Activated B cell treated with CpG ODN at 0.5 μM for 24 hours (primary cell): ENCODE measurements at regions not wholly inside any gene's neighbourhood (a gene's known extent, or its start where the extent isn't known, plus 50 kb on each side); places are given as distances from the start of the nearest gene placed in this dataset.

Source experiments
- ATAC-seq: fragments of 200-7000 bp; cut with Tn5 transposase; one replicate; pipeline ENCODE4 v1.10.0; 2021; ENCODE audit warnings: low read depth, mild to moderate bottlenecking, moderate library complexity
- CTCF ChIA-PET: fragments of 350-600 bp; sonication (Branson Sonifier 250); formaldehyde crosslinking; loops from one replicate; lab custom pipeline; 2021; ENCODE audit warnings: antibody characterized with exemption; lab: Charles Lee
- POLR2A ChIA-PET: fragments of 350-600 bp; sonication (Branson Sonifier 250); formaldehyde crosslinking; loops from one replicate; lab custom pipeline; 2021; ENCODE audit warnings: antibody characterized with exemption; lab: Charles Lee
- DNase-seq: peaks from one replicate; pipeline ENCODE4 v3.0.0; 2022
- H3K27ac Mint-ChIP-seq: one replicate; pipeline ENCODE4 v1.8.0; 2020; ENCODE audit warnings: mixed read lengths
- H3K27me3 Mint-ChIP-seq: one replicate; pipeline ENCODE4 v1.8.0; 2021; ENCODE audit warnings: mixed read lengths
- H3K36me3 Mint-ChIP-seq: one replicate; pipeline ENCODE4 v1.8.0; 2021; ENCODE audit warnings: low read depth, mixed read lengths
- H3K4me1 Mint-ChIP-seq: one replicate; pipeline ENCODE4 v1.8.0; 2021; ENCODE audit warnings: mixed read lengths
- H3K4me3 Mint-ChIP-seq: one replicate; pipeline ENCODE4 v1.8.0; 2020; ENCODE audit warnings: mild to moderate bottlenecking, mixed read lengths
- H3K9me3 Mint-ChIP-seq: one replicate; pipeline ENCODE4 v1.8.0; 2020; ENCODE audit warnings: mixed read lengths
- intact Hi-C: fragments of 100-400 bp; cut with micrococcal nuclease; formaldehyde crosslinking; loops from one replicate; pipeline ENCODE4 v1.15.1; 2024
- TF ChIP-seq, protein P1 (sequence below): fragments of 200-600 bp; IDR thresholded peaks from one replicate; pipeline ENCODE4 v1.8.0; 2022; ENCODE audit warnings: antibody characterized with exemption, mild to moderate bottlenecking

DNA sequence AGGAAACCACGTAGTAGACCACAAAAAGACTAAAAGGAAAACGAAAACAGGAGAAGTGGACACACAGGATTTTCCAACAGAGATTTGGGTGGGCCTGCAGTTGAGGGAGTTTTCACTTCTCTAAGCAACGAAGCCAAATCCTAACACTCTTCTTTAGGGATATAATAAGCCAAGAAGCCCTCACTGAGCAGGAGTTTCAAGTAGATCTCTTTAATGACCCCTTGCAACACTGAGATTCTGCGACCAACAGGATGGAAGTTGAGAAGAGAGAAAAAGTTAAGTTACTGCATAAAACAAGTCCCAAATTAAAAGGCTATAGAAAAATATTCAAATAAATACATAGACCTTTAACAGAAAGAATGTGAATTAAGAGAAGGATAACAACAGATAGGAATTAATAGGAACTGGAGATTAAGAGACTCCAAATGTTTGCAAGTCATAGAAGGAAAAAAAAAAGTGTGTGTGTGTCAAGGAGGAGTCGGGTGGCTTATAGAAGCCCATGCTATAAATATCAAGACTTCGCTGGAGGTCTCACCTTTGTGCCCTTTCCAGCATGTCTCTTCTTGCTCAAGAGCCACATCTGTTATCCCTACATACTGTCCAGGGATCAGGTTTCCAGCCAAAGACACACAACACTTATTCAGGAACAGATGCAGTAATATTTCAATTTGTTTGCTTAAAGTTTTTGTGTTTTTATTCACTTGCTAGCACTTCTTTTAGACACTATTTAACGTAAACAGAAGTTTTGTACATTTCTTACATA lies 69.4 kb upstream of the ARHGAP28 start:
- POLR2A ChIA-PET: no interaction called here
- Mint-ChIP-seq H3K9me3 (peaks cover 2% of the 10 kb centered on the region), H3K27ac (no peak overlapping the region), H3K27me3 (no peaks in the 10 kb centered on the region), H3K4me1 (no peaks in the 10 kb centered on the region), H3K36me3 (no peaks in the 10 kb centered on the region), H3K4me3 (no peak overlapping the region)
- DNase-seq (no peak), ATAC-seq (no peak)
- CTCF ChIA-PET: no interaction called here
- TF ChIP-seq, protein P1, sequence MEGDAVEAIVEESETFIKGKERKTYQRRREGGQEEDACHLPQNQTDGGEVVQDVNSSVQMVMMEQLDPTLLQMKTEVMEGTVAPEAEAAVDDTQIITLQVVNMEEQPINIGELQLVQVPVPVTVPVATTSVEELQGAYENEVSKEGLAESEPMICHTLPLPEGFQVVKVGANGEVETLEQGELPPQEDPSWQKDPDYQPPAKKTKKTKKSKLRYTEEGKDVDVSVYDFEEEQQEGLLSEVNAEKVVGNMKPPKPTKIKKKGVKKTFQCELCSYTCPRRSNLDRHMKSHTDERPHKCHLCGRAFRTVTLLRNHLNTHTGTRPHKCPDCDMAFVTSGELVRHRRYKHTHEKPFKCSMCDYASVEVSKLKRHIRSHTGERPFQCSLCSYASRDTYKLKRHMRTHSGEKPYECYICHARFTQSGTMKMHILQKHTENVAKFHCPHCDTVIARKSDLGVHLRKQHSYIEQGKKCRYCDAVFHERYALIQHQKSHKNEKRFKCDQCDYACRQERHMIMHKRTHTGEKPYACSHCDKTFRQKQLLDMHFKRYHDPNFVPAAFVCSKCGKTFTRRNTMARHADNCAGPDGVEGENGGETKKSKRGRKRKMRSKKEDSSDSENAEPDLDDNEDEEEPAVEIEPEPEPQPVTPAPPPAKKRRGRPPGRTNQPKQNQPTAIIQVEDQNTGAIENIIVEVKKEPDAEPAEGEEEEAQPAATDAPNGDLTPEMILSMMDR: no peak
- intact Hi-C loops: no loop called here

- intact Hi-C loops: no loop called here
- no peak for DNase-seq
- TF ChIP-seq, protein P1: no peak
- ChIA-PET CTCF (no interaction called here), POLR2A (no interaction called here)
- Mint-ChIP-seq H3K4me3 (no peak overlapping the region), H3K36me3 (no peaks in the 10 kb centered on the region), H3K27me3 (no peaks in the 10 kb centered on the region), H3K9me3 (peaks cover 1% of the 10 kb centered on the region), H3K27ac (no peak overlapping the region), H3K4me1 (no peaks in the 10 kb centered on the region)
- no peak for ATAC-seq
These were observed 67.7 kb upstream of the ARHGAP28 start for GRCh38 chr18:6661692-6662415.

GRCh38 chr18:6666012-6666685 lies 63.4 kb upstream of the ARHGAP28 start:
- Mint-ChIP-seq H3K9me3 (no peaks in the 10 kb centered on the region), H3K4me1 (no peaks in the 10 kb centered on the region), H3K4me3 (no peak overlapping the region), H3K27me3 (no peaks in the 10 kb centered on the region), H3K36me3 (no peaks in the 10 kb centered on the region), H3K27ac (no peak overlapping the region)
- ATAC-seq (no peak), DNase-seq (no peak)
- intact Hi-C loops: no loop called here
- CTCF ChIA-PET: no interaction called here
- POLR2A ChIA-PET: no interaction called here
- TF ChIP-seq, protein P1: no peak

DNA sequence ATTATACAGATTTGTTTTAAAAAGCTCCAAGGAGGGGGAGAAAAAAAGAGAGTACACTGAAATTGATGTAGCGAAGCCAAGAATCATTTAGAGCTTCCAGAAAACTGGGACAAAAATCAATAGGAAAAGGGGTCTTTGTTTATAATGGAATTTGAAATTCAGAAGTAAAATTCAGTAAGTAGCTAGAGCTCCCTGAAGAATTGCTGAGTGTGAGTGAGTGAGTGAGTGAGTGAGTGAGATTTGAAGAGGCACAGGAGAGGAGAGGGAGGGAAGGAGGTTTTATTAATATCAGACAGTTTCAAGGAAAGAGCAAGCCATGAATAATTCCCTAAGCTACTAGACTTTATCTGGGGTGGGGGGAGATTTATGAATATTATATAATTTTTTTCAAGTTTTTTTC lies 60.7 kb upstream of the ARHGAP28 start:
- intact Hi-C loops: no loop called here
- Mint-ChIP-seq H3K36me3 (no peaks in the 10 kb centered on the region), H3K4me3 (no peak overlapping the region), H3K27me3 (no peaks in the 10 kb centered on the region), H3K27ac (no peak overlapping the region), H3K4me1 (no peaks in the 10 kb centered on the region), H3K9me3 (no peaks in the 10 kb centered on the region)
- no peak for DNase-seq
- TF ChIP-seq, protein P1: no peak
- POLR2A ChIA-PET: no interaction called here
- CTCF ChIA-PET: no interaction called here
- no peak for ATAC-seq

DNA sequence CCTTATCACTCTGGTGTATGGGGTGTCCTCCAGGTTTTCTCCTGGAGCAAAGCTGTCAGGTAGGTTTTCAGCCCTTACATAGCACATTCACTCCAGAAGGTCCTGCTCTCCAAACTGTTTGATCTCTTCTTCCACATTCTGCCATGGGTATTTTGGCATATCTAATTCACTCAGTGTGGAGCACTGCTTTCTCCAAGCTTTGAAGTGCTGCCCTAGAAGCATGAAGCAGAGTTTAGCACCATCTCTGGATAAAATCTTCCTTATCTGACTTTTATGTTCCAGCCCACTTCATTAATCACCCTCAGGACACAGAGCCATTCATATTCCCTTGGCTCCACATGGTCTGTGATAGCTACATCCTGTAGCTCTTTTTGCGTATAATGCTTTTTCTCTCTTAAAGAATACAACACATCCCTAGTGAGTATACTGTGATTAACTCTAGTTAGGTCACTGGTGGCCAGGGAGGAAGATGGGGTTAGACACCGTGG lies 56.7 kb upstream of the ARHGAP28 start:
- Mint-ChIP-seq H3K4me3 (no peak overlapping the region), H3K9me3 (no peaks in the 10 kb centered on the region), H3K27me3 (no peaks in the 10 kb centered on the region), H3K36me3 (no peaks in the 10 kb centered on the region), H3K4me1 (no peaks in the 10 kb centered on the region), H3K27ac (no peak overlapping the region)
- TF ChIP-seq, protein P1: no peak
- ChIA-PET CTCF (no interaction called here), POLR2A (no interaction called here)
- no peak for ATAC-seq
- intact Hi-C loops: no loop called here
- no peak for DNase-seq
